ENCODE measurements at regions not wholly inside any gene's neighbourhood (a gene's known extent, or its start where the extent isn't known, plus 50 kb on each side); places are given as distances from the start of the nearest gene placed in this dataset.

- Histone ChIP-seq H3K9me2 (ENCODE audit: insufficient read depth, low read length) (no peaks in the 10 kb centered on the region), H3K9ac (ENCODE audit: low read length) (no peak overlapping the region), H3K27me3 (ENCODE audit: insufficient read depth, low read depth, low read length) (no peaks in the 10 kb centered on the region), H4K20me1 (ENCODE audit: insufficient read depth) (no peaks in the 10 kb centered on the region), H3K36me3 (ENCODE audit: insufficient read depth, low read length) (no peaks in the 10 kb centered on the region), H3K27ac (ENCODE audit: low read length) (no peak overlapping the region), H3K4me3 (ENCODE audit: low read length) (no peak overlapping the region), H3K79me2 (replicated peaks; ENCODE audit: insufficient read depth, low read length) (no peaks in the 10 kb centered on the region), H3F3A (ENCODE audit: insufficient read depth, low read length, poor library complexity, severe bottlenecking) (no peaks in the 10 kb centered on the region), H3K4me2 (ENCODE audit: low read length) (no peak overlapping the region), H3K9me3 (ENCODE audit: low read length) (no peaks in the 10 kb centered on the region), H2AFZ (ENCODE audit: low read depth, low read length) (no peak overlapping the region)
- TF ChIP-seq SMC3 (conservative IDR thresholded peaks at IDR 0.05; ENCODE audit: poor library complexity) (no peak), TAF1 (IDR thresholded peaks at IDR 0.05; ENCODE audit: low read depth) (no peak), REST (IDR thresholded peaks at IDR 0.05; ENCODE audit: borderline replicate concordance) (no peak), EZH2 (IDR thresholded peaks at IDR 0.05; ENCODE audit: borderline replicate concordance, insufficient read depth, low read length, poor library complexity, severe bottlenecking) (no peak), EP300 (conservative IDR thresholded peaks at IDR 0.05; ENCODE audit: poor library complexity, severe bottlenecking) (no peak), CTCF (IDR thresholded peaks at IDR 0.05; ENCODE audit: poor library complexity, severe bottlenecking) (no peak), POLR2AphosphoS5 (IDR thresholded peaks at IDR 0.05) (no peak), MXI1 (conservative IDR thresholded peaks at IDR 0.05; ENCODE audit: poor library complexity, severe bottlenecking) (no peak), RAD21 (conservative IDR thresholded peaks at IDR 0.05) (no peak)
Measured at GRCh38 chr21:25323356-25323949, 283.8 kb downstream of the MRPL39 start.

GRCh38 chr21:25314247-25314646, 293.0 kb downstream of the MRPL39 start:
- no peak overlapping the region for H3K4me2 ChIP-seq (ENCODE audit: low read length)
- no peaks in the 10 kb centered on the region for H3F3A ChIP-seq (ENCODE audit: insufficient read depth, low read length, poor library complexity, severe bottlenecking)
- no peaks in the 10 kb centered on the region for H3K27me3 ChIP-seq (ENCODE audit: insufficient read depth, low read depth, low read length)
- H3K27ac ChIP-seq (ENCODE audit: low read length): no peak overlapping the region
- no peaks in the 10 kb centered on the region for H3K9me3 ChIP-seq (ENCODE audit: low read length)
- no peaks in the 10 kb centered on the region for H3K9me2 ChIP-seq (ENCODE audit: insufficient read depth, low read length)
- H3K4me3 ChIP-seq (ENCODE audit: low read length): no peak overlapping the region
- H3K36me3 ChIP-seq (ENCODE audit: insufficient read depth, low read length): no peaks in the 10 kb centered on the region
- no peaks in the 10 kb centered on the region for H4K20me1 ChIP-seq (ENCODE audit: insufficient read depth)
- H3K9ac ChIP-seq (ENCODE audit: low read length): no peak overlapping the region
- no peaks in the 10 kb centered on the region for H3K79me2 ChIP-seq (replicated peaks; ENCODE audit: insufficient read depth, low read length)
- H2AFZ ChIP-seq (ENCODE audit: low read depth, low read length): no peak overlapping the region
- TF ChIP-seq MXI1 (conservative IDR thresholded peaks at IDR 0.05; ENCODE audit: poor library complexity, severe bottlenecking): no peak
- no peak for TF ChIP-seq CTCF (IDR thresholded peaks at IDR 0.05; ENCODE audit: poor library complexity, severe bottlenecking)
- TF ChIP-seq RAD21 (conservative IDR thresholded peaks at IDR 0.05): no peak
- no peak for TF ChIP-seq POLR2AphosphoS5 (IDR thresholded peaks at IDR 0.05)
- no peak for TF ChIP-seq TAF1 (IDR thresholded peaks at IDR 0.05; ENCODE audit: low read depth)

All from neural cell (in vitro differentiated cells).